Glomerular visceral epithelial cell (primary cell): ENCODE measurements at regions not wholly inside any gene's neighbourhood (a gene's known extent, or its start where the extent isn't known, plus 50 kb on each side); places are given as distances from the start of the nearest gene placed in this dataset.
"Not testable (repeated sequence)": the region's sequence is repeated elsewhere in the genome, so short reads cannot be mapped to it uniquely, and the experiment has no call there.

Experiments used
- DNase-seq: peaks from one replicate; pipeline ENCODE4 v3.0.0-alpha.2; 2016; ENCODE audit errors: extremely low spot score

- DNase-seq = no peak
These were observed 615.6 kb upstream of the ADAMTS9 start for GRCh38 chr3:65303431-65303830.

- DNase-seq = no peak
These were observed 603.8 kb upstream of the ADAMTS9 start for GRCh38 chr3:65291448-65292125.

GRCh38 chr3:65288776-65289175, 601.0 kb upstream of the ADAMTS9 start:
- DNase-seq = no peak

GRCh38 chr3:65285956-65286355, 598.2 kb upstream of the ADAMTS9 start:
- no peak for DNase-seq

GRCh38 chr3:65284961-65285360, 597.2 kb upstream of the ADAMTS9 start:
- no peak for DNase-seq

- no peak for DNase-seq
These were observed 596.7 kb upstream of the ADAMTS9 start for GRCh38 chr3:65284546-65284945.

- no peak for DNase-seq
These were observed 591.5 kb upstream of the ADAMTS9 start for GRCh38 chr3:65279225-65279782.

GRCh38 chr3:65277798-65278197, 590.0 kb upstream of the ADAMTS9 start:
- DNase-seq = no peak

- no peak for DNase-seq
These were observed 588.8 kb upstream of the ADAMTS9 start for GRCh38 chr3:65276551-65276950.

GRCh38 chr3:65268426-65268825, 580.6 kb upstream of the ADAMTS9 start:
- no peak for DNase-seq

- no peak for DNase-seq
These were observed 578.3 kb upstream of the ADAMTS9 start for GRCh38 chr3:65265942-65266590.

GRCh38 chr3:65265511-65265910, 577.7 kb upstream of the ADAMTS9 start:
- DNase-seq = no peak

- no peak for DNase-seq
These were observed 574.7 kb upstream of the ADAMTS9 start for GRCh38 chr3:65262548-65262947.

- no peak for DNase-seq
These were observed 572.1 kb upstream of the ADAMTS9 start for GRCh38 chr3:65259946-65260345.

GRCh38 chr3:65252914-65253313, 565.1 kb upstream of the ADAMTS9 start:
- not testable (repeated sequence) for DNase-seq

- no peak for DNase-seq
These were observed 564.5 kb upstream of the ADAMTS9 start for GRCh38 chr3:65252266-65252665.

GRCh38 chr3:65251375-65251774, 563.6 kb upstream of the ADAMTS9 start:
- no peak for DNase-seq

- DNase-seq = no peak
These were observed 558.8 kb upstream of the ADAMTS9 start for GRCh38 chr3:65246561-65246960.

GRCh38 chr3:65245133-65246063, 557.6 kb upstream of the ADAMTS9 start:
- no peak for DNase-seq

- DNase-seq = no peak
These were observed 552.6 kb upstream of the ADAMTS9 start for GRCh38 chr3:65240366-65240765.

GRCh38 chr3:65238652-65239051, 550.9 kb upstream of the ADAMTS9 start:
- DNase-seq = no peak

GRCh38 chr3:65234499-65234898, 546.7 kb upstream of the ADAMTS9 start:
- no peak for DNase-seq
